ENCODE measurements at regions not wholly inside any gene's neighbourhood (a gene's known extent, or its start where the extent isn't known, plus 50 kb on each side); places are given as distances from the start of the nearest gene placed in this dataset.

DNA sequence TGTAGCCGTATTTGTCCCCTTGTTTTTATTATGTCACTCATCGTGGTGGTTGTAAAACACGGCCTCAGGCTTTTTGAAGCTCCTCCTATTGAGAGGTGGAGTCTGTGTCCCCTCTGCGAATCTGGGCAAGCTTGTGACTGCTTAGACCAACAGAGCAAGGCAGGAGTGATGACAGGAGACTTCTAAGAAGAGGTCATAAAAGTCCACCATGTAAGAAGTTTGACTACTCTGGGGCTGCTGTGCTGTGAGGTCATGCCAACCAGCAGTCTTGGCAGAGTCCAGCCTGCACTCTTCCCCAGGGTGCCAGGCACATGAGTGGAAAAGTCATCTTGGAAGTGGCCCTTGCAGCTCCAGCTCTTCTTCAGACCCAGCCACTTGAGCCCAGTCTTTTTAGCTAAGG is 83.8 kb upstream of the SPTBN1 start:
- H3K4me3 ChIP-seq (ENCODE audit: low read depth, low read length): no peak overlapping the region
- TF ChIP-seq CTCF (IDR thresholded peaks at IDR 0.05; ENCODE audit: insufficient read depth, low read depth, low read length, missing control alignments): no peak
- no peak for DNase-seq (ENCODE audit: low read depth)

- DNase-seq (ENCODE audit: low read depth): no peak
- no peak for TF ChIP-seq CTCF (IDR thresholded peaks at IDR 0.05; ENCODE audit: insufficient read depth, low read depth, low read length, missing control alignments)
- H3K4me3 ChIP-seq (ENCODE audit: low read depth, low read length): no peak overlapping the region
These were observed 82.3 kb upstream of the SPTBN1 start for GRCh38 chr2:54373855-54374254.

- DNase-seq (ENCODE audit: low read depth): no peak
- H3K4me3 ChIP-seq (ENCODE audit: low read depth, low read length): no peak overlapping the region
- TF ChIP-seq CTCF (IDR thresholded peaks at IDR 0.05; ENCODE audit: insufficient read depth, low read depth, low read length, missing control alignments): no peak
These were observed 81.3 kb upstream of the SPTBN1 start for GRCh38 chr2:54374591-54375364.

- no peak for DNase-seq (ENCODE audit: low read depth)
- H3K4me3 ChIP-seq (ENCODE audit: low read depth, low read length): no peak overlapping the region
- no peak for TF ChIP-seq CTCF (IDR thresholded peaks at IDR 0.05; ENCODE audit: insufficient read depth, low read depth, low read length, missing control alignments)
These were observed 78.7 kb upstream of the SPTBN1 start for GRCh38 chr2:54377451-54377850.

DNA sequence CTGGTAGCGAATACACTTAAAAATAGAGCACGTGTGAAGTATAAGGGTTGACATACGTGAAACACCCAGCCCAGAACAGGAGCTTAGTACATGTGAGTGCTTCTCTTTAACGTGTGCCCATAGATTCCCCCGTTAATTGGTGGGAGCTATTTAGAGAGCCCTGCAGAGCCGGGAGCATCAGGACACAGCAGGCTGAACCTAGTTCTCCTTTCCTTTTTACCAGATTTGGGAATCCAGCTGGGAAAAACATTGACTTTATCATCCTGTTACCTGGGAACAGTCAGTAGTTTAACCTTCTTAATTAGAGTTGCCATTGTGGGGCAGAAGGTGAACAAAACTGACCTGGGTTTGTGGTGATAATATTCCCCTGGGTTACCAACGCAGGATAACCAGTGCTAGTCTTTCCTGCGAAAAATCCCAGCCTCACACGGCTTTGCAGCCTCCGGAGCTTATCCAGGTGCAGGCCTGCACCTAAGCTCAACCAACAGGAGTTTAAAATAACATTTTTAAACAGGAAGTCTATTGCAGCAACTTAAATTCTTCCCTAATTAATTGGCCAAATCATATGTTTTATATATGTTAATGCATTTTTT is 78.1 kb upstream of the SPTBN1 start:
- no peak for DNase-seq (ENCODE audit: low read depth)
- no peak overlapping the region for H3K4me3 ChIP-seq (ENCODE audit: low read depth, low read length)
- no peak for TF ChIP-seq CTCF (IDR thresholded peaks at IDR 0.05; ENCODE audit: insufficient read depth, low read depth, low read length, missing control alignments)

DNA sequence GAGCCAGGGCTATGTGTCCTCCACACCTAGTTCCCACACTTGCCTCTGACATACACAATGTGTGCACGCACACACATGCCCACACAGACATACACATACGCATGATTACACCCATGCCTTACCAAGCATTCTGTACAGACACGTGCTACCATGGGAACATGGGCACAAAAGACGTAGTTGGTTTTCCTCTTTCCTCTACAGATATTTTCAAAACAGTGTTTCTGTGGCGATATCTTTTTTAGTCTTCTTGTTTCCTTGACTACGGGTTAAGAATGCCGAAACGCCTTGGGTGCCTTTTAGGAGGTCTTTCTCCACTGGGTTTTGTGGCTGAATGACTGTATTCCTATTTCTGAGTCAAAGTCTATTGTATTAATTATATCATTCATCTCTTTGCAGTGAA is 75.5 kb upstream of the SPTBN1 start:
- DNase-seq (ENCODE audit: low read depth): no peak
- H3K4me3 ChIP-seq (ENCODE audit: low read depth, low read length): no peak overlapping the region
- TF ChIP-seq CTCF (IDR thresholded peaks at IDR 0.05; ENCODE audit: insufficient read depth, low read depth, low read length, missing control alignments): no peak

DNA sequence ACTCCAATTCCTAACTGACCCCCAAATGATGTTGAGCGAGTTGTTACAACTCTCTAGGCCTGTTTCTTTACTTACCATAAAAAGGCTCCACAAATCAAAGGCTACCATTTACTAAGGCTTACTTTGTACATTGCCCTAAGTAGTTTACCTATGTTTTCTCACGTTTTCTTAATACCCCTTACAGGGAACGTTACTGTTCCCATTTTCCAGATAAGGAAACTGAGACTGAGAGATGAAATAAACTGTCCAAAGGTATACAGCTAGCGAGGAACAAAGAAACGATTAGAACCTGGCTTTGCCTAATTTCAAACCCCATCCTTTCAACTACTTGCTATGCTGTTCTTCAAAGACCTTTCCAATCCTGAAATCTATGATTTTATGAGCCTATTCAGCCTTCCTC is 74.8 kb upstream of the SPTBN1 start:
- H3K4me3 ChIP-seq (ENCODE audit: low read depth, low read length): no peak overlapping the region
- DNase-seq (ENCODE audit: low read depth): no peak
- no peak for TF ChIP-seq CTCF (IDR thresholded peaks at IDR 0.05; ENCODE audit: insufficient read depth, low read depth, low read length, missing control alignments)

All from GM12865 (cell line).